ENCODE measurements at regions not wholly inside any gene's neighbourhood (a gene's known extent, or its start where the extent isn't known, plus 50 kb on each side); places are given as distances from the start of the nearest gene placed in this dataset.

DNA sequence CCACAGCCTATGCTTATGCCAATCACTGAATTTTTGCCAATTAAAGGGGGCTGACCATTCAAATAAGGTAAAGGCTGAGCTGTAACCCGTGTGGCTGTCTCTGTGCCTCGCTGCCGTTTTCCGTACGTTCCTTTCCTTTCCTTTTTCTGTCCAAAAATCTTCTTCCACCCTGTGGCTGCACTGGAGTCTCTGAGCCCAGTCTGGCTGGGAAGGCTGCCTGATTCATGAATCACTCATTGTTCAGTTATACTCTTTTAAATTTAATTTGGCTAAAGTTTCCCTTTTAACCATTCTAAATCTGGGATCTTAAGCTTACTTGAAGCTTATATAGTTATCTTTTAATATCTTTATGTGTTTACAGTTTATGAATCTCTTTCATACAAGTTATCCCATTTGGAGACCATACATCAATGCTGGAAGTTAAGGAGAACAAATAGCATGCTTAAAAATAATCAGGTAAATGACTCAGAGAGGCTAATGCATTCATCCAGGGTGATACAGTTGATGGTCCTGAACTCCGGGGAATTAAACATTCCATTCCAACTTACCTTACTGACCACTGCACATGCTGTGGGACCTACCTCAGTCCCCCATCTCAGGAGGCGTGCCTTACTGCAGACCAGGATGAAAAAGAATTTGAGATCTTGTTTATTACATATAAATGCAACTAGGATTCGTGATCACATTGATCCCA, 385.3 kb upstream of the ADARB2 start:
- Histone ChIP-seq H3K9me3 (peaks cover 0 to 4% (median 0%) of the 10 kb centered on the region in 8 donors), H3K27ac (no peak overlapping the region), H3K36me3 (no peaks in the 10 kb centered on the region), H3K4me1 (no peaks in the 10 kb centered on the region), H3K27me3 (replicated peaks in 1 of 7) (no peaks in the 10 kb centered on the region), H3K4me3 (no peak overlapping the region)
- TF ChIP-seq, protein P1, sequence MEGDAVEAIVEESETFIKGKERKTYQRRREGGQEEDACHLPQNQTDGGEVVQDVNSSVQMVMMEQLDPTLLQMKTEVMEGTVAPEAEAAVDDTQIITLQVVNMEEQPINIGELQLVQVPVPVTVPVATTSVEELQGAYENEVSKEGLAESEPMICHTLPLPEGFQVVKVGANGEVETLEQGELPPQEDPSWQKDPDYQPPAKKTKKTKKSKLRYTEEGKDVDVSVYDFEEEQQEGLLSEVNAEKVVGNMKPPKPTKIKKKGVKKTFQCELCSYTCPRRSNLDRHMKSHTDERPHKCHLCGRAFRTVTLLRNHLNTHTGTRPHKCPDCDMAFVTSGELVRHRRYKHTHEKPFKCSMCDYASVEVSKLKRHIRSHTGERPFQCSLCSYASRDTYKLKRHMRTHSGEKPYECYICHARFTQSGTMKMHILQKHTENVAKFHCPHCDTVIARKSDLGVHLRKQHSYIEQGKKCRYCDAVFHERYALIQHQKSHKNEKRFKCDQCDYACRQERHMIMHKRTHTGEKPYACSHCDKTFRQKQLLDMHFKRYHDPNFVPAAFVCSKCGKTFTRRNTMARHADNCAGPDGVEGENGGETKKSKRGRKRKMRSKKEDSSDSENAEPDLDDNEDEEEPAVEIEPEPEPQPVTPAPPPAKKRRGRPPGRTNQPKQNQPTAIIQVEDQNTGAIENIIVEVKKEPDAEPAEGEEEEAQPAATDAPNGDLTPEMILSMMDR (IDR thresholded peaks at IDR 0.05 in 8 of 11, conservative IDR thresholded peaks at IDR 0.05 in 3 of 11): no peak
- TF ChIP-seq POLR2A (IDR thresholded peaks at IDR 0.05) (no peak), POLR2AphosphoS5 (IDR thresholded peaks at IDR 0.05) (no peak)
- 73 to 88% (median 76%) methylated on average over 8 of the region's 8 CpGs for WGBS, 5 donors
- no peak for DNase-seq
- intact Hi-C loops (cut with DNase I; ENCODE audit: low total_unique reads): no loop called here

DNA sequence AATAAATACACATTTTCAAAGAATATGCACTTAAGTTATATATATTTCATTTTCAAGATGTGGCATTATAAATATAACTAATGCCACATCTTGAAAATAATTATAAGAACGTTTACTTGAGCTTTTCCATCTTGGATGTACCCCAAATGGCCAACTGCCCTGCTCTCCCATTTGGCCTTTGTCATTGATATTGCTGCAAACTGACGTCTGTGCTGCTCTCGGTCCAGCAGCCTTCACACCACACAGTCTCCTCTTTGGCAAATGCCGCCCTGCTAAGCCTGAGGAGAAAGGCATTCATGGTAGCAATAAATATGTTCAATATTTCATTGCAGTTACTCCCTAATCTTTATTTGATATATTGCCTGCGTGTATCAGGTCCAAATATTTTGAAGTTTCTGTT, 384.6 kb upstream of the ADARB2 start:
- no peaks in the 10 kb centered on the region for H3K4me1 ChIP-seq
- H3K36me3 ChIP-seq: no peaks in the 10 kb centered on the region
- H3K27me3 ChIP-seq (replicated peaks in 1 of 7): no peaks in the 10 kb centered on the region
- H3K27ac ChIP-seq: no peak overlapping the region
- intact Hi-C loops (cut with DNase I; ENCODE audit: low total_unique reads): no loop called here
- WGBS, 5 donors: 47 to 66% (median 50%) methylated on average over 5 of the region's 5 CpGs
- H3K9me3 ChIP-seq: peaks cover 0 to 10% (median 0%) of the 10 kb centered on the region in 8 donors
- TF ChIP-seq POLR2AphosphoS5 (IDR thresholded peaks at IDR 0.05) (no peak), POLR2A (IDR thresholded peaks at IDR 0.05) (no peak)
- TF ChIP-seq, protein P1 (IDR thresholded peaks at IDR 0.05 in 8 of 11, conservative IDR thresholded peaks at IDR 0.05 in 3 of 11): no peak
- no peak for DNase-seq
- no peak overlapping the region for H3K4me3 ChIP-seq

DNA sequence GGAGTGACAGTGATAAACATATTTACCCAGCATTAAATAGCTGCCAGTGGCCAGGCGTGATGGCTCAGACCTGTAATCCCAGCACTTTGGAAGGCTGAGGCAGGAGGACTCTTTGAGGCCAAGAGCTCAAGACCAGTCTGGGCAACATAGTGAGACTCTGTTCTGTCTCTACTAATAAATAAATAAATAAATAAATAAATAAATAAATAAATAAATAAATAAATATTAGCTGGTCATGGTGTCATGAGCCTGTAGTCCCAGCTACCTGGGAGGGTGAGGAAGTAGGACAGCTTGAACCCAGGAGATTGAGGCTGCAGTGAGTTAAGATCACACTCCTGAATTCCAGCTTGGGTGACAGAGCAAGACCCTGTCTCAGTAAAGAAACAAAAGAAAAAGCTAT, 384.0 kb upstream of the ADARB2 start:
- no peak for DNase-seq
- Histone ChIP-seq H3K36me3 (no peaks in the 10 kb centered on the region), H3K9me3 (peaks cover 0 to 14% (median 0%) of the 10 kb centered on the region in 8 donors), H3K27ac (no peak overlapping the region), H3K4me3 (no peak overlapping the region), H3K27me3 (replicated peaks in 1 of 7) (no peaks in the 10 kb centered on the region), H3K4me1 (no peaks in the 10 kb centered on the region)
- WGBS, 5 donors: 79 to 93% (median 83%) methylated on average over 1 of the region's 1 CpG
- no peak for TF ChIP-seq POLR2A (IDR thresholded peaks at IDR 0.05)
- TF ChIP-seq, protein P1 (IDR thresholded peaks at IDR 0.05 in 8 of 11, conservative IDR thresholded peaks at IDR 0.05 in 3 of 11): no peak
- no peak for TF ChIP-seq POLR2AphosphoS5 (IDR thresholded peaks at IDR 0.05)
- intact Hi-C loops (cut with DNase I; ENCODE audit: low total_unique reads): no loop called here

DNA sequence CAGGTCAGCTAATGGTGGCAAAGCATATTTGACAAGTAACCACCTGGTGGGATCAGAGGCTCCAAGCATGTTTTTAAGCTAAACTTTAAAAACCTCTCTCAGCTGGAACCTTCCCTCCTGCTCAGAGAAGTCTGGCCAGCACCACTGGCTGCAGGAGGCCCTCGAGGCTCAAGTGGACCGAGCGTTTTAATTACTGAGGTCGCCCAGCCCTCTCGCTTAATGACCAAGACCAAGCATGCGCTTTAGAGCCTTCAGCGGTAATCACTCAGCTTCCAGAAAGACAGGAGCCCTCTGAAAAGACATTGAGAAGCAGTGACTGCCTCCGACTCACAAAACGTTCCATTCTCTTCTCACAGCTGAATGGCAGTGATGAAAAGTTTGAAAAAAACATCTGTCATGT, 383.4 kb upstream of the ADARB2 start:
- TF ChIP-seq, protein P1 (IDR thresholded peaks at IDR 0.05 in 8 of 11, conservative IDR thresholded peaks at IDR 0.05 in 3 of 11): no peak
- TF ChIP-seq POLR2AphosphoS5 (IDR thresholded peaks at IDR 0.05) (no peak), POLR2A (IDR thresholded peaks at IDR 0.05) (no peak)
- DNase-seq: no peak

More for the DNA sequence above, 383.4 kb upstream of the ADARB2 start:
- no peaks in the 10 kb centered on the region for H3K27me3 ChIP-seq (replicated peaks in 1 of 7)
- peaks cover 0 to 14% (median under 1%) of the 10 kb centered on the region in 8 donors for H3K9me3 ChIP-seq
- no peaks in the 10 kb centered on the region for H3K36me3 ChIP-seq
- H3K27ac ChIP-seq: no peak overlapping the region
- intact Hi-C loops (cut with DNase I; ENCODE audit: low total_unique reads): no loop called here
- H3K4me3 ChIP-seq: no peak overlapping the region
- no peaks in the 10 kb centered on the region for H3K4me1 ChIP-seq
- 39 to 64% (median 53%) methylated on average over 7 to 9 of the region's 9 CpGs for WGBS, 5 donors

Measured in spleen (tissue), 11 donors.